NCI-H1092 treated with DMSO at 0.1 percent for 48 hours (cell line): ENCODE measurements at regions not wholly inside any gene's neighbourhood (a gene's known extent, or its start where the extent isn't known, plus 50 kb on each side); places are given as distances from the start of the nearest gene placed in this dataset.
A peak's percentile ranks its signal among the peaks of the same experiment; 100 is the strongest.

ENCODE experiments used
- DNase-seq: peaks from one replicate; lab custom pipeline; 2025; lab: John Stamatoyannopoulos, UW

DNA sequence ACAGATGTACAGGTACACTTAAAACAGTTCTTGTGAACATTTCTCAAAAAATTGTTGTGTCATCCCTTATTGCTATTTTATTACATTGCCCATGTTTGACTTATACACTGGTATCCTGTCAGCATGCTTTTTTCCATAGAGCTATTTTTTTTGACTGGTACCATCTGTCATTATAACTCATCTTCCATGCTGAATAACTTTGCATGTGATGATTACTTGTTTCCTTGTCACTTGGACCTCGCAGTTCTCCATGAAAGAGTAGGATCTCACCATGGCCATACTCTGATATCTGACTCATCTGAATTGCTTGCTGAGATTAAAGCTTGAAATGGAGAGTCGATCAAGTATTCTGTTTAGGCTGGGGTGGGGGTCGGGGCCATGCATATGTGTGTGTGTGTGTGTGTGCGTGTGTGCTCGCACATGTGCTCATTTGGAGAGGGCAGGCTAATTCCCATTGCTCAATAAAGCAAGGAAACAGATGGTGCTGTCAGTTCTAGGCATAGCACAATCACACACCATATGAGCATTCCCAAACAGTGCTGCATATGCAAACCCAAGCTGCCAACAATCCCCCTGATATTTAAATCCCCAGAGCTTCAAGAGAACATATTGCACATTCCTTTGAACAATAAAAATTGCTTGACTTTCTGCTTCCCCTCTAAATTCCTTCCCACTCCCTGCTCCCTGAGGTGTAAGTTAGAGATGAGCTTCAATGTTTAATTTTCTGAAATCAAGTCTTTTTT, 62.9 kb downstream of the NHLRC3 start:
- DNase-seq, result no peak

DNA sequence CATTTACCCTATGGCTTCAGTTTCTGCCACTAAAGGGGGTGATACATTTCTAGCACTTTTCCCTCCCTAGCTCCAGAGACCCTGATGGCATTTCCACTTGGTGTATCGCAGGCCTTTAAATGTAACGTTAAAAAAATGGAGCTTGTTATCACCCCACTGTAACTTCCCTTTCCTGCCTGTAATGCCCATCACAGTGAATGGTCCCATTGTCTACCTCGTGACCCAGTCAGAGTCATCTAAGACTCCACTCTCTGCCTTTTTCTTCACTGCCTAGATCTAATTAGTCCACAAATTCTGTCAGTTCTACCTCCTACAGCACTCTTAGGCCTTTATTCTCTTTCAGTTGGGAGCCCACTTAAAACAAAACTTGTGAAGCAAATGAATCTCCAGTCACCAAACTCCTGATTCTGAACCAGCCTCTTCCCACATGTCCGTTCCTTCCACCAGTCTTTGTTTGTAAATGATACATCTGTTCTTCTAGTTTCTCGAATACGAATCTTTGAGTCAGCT, 64.8 kb downstream of the NHLRC3 start:
- DNase-seq, result no peak

DNA sequence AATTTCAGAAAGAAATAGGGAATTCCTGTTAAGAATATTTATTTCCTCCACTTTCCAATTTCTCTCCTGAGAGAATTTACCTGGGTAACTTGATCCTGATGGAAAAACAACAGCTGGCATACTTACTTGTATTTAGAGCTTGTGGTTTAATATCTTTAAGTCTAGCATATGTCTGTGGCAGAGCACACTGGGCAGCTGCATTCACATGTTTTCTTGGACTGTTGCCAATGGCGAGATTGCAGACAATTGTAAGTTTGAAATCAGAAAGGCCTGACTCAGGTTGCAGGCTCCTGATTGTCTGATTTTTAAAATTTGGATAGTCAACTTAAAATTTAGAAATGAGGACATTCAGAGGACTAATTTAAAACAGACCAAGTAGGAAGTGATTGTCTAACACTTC, 66.9 kb downstream of the NHLRC3 start:
- DNase-seq, result peak; percentile 21

DNA sequence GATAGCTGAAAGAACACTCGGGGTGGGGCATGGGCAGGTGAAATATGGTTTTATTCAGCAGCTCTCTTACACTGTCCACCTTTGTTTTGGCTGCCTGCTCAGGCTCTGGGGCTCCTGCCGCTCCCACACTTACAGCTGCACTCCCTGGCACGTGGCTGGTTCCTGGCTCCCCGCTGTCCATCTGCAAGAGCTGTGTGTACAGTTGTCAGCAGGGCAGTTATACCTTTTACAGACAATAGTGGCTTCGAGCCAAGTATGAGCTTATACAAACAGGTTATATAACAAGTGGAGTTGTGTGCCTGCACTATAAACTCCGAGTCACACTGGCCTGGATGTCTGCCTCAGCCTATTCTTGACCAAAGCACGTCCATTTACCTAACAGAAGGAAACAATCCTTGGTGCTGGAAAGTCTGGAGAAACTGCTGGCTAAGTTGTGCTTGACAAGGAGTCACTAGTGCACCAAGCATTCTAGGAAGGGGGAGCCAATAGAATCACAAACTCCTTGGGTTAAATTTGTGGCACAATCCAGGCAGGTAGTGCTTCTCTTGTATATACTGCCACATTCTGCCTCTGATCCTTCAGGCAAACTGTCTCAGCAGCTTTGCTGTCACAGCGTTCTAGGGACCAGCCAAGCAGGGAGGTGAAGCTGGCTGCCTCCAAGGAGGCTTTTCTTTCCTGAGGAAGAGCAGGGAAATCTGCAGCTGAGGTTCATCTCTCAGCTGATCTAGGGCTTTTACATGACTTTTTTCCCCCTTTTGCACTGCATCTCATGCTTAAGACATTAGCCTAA, 68.2 kb downstream of the NHLRC3 start:
- peak; percentile 69 for DNase-seq

DNA sequence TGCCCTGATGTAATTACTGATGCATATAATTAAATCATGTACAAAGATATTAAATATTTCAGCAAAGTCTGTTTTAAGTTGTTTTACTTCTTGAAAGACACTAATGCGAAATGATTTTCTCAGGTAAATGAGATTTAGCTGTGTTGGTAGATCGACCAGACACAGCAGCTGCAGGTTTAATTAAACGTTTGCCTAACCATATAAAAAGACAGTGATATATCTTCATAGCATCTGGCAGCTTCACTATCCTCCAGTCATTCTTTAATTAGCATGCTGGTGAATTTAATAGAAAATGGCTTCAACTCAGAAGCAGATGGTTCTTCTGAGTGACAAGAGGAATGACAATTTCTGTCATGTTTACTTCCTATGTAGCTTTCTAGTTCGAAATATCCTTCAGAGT, 69.3 kb downstream of the NHLRC3 start:
- peak; percentile 54 for DNase-seq

DNA sequence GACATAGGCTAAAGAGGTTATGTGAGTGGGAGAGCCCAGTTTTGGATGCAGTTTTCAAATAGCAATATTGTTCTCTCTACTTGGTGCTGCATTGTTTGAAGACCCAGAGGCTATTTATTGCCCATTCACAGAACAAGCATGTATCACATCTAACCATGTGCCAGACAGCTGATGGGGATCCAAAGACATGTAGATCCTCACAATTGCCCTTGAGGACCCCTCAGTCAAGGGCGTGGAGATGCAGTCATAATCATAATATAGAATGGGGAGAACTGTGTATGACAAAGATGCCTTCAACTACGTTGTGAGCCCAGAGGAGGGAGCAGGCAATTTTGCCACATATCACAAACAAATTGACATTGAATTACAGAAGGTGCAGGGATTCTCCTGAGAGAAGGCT, 70.5 kb downstream of the NHLRC3 start:
- no peak for DNase-seq

DNA sequence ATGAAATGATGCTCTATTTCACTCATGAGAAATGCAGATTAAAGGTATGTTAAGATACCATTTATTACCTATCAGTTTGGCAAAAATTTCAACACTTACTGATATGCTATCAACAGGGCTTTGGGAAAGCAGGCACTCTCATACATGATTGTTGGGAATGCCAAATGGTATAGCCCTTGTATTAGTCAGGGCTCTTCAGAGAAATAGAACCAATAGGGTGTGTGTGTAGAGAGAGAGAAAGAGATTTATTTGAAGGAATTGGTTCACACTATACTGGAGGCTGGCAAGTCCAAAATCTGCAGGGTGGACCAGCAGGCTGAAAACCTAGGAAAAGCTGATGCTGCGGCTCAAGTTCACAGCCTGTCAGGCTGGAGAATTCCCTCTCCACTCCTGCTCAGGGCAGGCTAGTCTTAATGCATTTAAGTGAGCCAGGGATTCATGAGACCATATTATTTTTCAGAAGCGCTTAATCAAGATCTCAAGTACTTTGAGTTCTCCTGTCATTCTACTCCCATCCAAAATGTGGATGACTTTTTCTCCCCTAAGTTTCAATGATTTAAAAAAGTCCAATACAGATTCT, 72.4 kb downstream of the NHLRC3 start:
- no peak for DNase-seq

DNA sequence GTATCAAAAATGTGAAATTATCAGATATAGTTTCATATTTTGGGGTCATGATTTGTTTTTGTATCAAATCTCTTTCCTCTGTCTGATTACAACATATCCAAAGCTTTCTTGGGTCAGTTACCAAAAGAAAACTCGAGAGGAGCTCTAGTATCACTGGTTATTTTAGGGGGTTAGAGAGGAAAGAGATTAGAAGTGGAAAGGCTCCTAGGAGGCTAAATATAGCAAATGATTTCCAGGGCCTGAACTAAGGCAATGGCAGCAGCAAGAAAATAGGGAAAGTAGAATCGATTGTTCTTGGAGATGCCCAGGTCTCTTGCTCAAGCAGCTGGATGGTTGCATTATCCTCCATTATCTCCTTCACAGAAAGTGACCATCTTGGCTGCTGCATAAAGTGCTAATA, 72.9 kb downstream of the NHLRC3 start:
- no peak for DNase-seq

DNA sequence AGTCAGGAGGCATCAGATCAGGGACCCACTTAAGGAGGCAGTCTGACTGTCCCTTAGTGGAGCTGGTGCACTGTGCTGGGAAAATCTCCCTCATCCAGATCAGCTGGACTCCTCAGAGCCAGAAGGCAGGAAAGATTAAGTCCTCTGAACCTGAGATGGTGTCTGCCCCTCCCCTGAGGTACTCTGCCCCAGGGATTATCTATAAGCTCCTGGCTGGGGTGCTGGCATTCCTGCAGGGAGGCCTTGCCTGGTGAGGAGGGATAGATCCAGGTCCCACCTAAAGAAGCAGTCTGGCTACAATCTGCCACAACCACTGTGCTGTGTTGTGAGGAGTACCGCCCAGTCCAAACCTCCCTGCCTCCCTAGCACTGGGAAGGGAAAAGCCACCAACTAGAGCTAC, 81.2 kb downstream of the NHLRC3 start:
- no peak for DNase-seq

DNA sequence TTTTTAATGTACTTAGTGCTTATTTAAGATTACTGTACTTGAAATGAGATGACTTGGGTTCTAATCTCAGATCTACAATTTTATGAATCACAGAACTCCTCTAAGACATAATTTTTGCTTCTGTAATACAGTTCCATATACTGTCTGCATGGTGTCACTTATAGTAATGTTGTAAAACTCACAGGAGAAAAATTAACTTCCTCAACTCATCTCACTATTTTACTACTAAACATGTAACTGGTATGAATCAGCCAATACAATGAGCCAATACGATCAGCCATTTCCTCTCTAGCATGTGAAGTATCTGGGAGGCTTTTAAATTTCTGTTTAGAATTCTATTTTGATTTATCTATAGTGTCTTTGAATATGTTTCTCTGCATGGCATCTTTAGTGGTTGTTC, 85.3 kb downstream of the NHLRC3 start:
- DNase-seq, result no peak

DNA sequence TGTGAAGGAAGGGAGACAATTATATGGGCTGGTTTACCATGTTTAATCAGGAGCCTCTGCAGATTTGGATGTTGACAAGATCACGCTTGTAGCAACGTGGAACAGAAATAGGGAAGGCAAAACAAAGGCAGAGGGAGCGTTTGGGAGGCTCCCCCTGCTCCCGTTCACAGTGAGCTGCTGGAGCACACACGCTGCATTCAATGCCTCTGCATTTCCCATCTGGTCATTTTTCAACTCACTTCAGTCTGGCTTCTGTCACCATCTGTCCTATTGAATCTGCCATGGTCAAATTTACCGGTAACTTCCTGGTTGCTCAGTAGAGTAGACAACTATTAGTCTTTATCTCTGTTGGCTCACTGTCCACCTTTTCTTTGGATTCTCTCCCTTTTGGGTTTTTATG, 91.0 kb downstream of the NHLRC3 start:
- DNase-seq, result no peak

DNA sequence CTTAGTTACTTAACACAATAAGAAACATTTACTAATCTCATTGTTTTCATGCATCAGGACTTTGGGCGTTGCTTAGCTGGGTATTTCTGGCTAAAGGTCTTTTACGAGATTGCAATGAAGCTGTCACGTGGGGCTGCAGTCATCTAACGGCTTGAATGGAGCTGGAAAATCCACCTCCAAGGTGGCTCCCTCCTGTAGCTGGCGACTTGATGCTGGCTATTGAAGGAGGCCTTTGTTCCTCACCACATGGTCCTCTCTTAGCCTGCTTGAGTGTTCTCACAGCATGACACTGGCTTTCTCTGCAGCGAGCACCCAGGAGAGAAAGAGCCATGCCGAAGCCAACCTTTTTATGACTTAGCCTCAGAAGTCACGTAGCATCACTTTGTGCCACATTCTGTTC, 92.0 kb downstream of the NHLRC3 start:
- DNase-seq, result no peak

DNA sequence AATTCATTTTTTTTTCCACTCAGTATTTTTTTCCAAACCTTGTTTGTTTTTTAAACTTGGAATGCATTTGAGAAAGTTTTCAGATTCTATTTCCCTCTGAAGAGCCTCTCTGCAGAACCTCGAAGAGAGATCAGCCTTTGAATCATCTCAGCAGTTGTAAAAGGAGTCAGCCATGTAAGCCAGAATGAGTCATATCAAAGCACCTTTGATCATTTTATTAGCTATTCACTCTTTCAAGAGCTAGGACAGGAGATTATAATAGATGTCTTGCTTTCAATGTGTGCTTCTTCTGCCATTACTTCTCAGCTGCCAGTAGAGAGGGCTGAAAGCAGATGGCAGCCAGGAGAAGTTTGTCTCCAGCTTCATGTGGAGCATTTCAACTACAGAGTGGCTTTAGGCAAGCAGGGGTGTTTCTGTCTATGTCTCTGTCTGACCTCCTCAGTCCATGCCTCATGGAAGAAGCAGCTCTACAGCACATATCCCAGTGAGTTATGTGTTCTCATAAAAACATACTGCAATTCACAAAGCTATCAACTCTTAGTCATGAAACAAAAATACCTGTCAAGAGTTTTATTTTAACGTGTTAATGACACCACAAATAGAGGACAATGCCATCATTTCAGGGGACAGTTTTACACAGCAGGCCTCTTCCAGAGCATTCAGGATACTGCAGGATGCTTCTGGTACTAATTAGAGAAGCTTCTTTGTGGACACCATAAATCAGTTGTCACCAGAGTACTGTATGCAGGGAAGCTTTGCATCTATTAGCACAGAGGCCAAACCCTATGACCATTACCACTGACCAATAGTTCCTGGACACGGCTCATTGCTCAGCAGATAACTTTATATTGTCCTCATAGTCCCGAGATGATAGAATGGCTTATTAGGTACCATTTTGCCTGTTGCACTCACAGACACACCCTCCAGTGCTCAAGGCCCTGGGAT, 94.3 kb downstream of the NHLRC3 start:
- DNase-seq, result no peak

DNA sequence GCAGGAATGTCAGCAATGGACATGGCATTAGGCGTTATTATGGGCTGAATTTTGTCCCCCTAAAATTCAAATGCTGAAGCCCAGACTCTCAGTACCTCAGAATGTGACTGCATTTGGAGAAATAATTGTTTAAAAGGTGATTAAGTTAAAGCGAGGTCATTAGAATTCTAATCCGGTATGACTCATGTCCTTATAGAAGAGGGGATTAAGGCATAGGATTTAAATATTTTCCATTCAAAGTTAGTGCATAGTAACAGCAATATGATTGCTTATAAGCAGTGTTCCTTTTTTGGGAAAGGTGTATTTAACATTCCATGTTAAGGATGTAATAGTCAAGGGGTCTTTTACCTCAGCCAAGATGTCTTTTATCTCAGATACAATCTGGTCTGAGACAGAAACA, 95.5 kb downstream of the NHLRC3 start:
- DNase-seq, result no peak

DNA sequence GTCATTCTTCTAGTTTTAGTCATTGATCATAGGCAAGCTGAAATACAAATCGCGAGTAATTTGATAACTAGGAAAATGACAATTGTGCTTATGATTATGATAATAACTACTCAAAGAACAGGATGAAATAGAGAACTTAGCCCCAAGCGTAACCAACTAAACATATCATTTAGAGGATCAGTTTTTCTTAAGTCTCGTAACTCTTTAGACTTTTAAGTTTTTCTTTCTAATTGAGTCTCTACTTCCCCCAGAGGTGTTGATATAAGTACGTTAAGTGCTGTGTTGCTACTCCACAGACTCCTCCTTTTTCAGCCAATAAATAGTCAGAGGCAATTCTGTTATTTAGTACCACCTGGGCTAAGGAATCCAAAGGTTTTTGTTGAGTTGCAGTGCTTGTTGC, 96.3 kb downstream of the NHLRC3 start:
- no peak for DNase-seq

DNA sequence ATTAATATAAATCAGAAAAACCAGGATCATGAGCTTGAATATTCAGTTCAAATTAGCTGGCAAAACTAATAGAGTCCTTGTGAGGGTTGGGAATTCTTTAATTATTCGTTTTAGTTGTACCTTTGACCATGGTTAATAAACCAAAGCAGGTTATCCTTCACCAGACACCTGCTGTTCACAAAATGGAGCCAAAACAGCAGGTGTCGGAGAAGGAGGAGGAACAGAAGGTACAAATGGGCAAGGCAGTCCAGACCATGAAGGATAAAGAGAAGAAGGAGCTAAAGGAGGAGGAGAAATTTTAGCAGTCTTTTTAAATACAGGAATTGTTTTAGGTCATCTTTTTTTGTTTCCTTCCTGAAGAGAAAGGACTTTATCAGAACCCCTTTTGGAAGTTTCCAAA, 106.1 kb downstream of the NHLRC3 start:
- no peak for DNase-seq

DNA sequence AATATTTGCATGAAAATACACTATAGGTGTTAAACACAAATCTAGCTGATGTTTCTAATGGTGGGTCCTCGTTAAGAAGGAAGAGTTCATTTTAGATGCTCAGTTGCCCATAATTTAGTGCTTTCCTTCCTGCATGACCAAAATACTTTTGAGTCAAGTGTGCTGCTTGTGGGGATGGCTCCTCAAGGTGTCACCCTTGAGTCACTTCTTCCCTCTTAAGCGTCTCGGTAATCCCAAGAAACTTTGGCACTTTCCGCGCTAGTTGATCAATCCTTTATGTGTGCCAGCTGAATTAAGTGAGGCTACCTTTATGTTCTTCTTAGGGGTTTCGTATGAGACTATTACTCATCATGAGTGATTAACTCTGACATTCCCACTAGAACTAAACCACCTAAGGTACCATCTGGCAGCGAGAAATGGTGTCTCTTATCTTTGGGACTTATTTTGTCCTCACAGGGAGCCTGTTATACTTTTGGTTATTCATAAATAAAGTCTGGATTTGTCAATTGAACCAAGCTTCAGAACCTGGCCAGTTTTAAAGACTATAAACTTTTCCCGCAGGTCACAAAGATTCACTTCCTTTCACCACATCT, 106.8 kb downstream of the NHLRC3 start:
- DNase-seq, result no peak

DNA sequence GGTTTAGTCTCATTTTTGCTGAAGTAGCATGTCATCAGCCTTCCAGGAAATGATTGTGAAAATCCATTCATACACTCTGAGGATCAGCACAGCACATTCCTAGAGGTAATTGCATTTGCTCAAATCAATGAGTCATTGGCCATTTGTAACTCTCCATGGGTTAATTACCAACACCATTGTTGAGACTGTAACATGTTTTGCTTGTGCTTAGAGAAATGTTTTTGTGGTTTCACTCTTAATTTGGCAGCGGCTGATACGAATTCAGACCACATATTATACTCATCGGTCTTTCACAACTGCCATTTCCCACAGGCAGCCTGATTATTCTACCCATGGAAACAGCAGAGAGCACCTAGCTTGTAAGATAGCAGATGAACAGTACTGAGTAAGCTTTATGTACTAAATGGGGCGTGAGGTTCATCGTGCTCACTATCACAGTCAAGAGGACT, 110.3 kb downstream of the NHLRC3 start:
- no peak for DNase-seq

DNA sequence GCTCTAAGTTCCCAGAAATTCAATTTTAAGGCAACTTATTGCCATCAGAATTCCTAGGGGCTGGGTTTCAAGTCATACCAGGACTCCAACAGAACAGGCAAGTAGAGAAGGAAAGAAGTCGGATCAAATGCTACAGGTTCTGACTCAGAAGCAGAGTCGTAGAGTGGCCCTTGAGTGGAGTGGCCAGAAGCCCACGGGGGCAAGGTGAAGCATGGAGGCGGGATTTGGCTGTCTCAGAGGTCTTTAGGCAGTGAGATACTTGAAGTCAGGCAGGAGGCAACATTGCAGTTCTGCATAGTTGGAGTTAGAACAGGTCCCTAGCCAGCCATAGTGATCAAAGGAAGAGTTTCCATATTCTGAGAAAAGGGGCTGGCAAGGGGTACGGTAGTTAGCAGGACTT, 111.6 kb downstream of the NHLRC3 start:
- no peak for DNase-seq

DNA sequence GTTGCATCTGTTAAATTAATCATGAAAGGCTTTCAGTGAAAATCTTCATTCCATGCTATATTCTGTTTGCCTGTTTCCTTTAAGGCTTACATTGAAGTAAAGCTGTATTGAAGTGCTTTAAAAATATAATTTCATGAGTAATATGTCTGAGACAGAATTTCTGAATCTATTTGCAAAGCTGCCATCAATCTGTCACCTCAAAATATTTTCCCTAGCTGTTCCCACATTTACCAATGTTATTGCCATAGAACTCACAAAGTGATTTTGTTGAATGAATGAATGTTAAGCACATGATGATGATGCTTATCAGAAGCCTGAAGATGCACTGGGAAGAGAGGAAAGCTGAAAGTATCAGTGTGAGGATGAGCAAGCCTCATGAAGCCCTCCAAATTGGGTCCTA, 115.8 kb downstream of the NHLRC3 start:
- DNase-seq, result no peak

DNA sequence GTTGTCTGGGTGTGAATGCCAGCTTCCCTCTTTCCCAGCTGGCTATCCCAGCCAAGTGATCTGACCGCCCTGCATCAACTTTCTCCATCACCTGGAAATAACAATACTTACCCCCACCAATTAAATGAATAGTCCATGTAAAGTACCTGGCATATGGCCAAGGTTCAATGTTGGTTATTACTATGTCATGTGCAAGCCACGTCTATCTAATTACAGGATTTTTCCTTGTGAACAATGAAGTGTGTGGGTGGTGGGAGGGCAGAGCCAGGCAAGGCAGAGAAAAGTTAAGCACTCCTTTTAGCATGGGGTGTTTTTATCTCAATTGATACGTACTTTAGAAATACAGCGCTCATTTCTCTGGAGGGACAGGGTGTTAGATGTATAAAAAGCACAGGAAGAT, 121.1 kb downstream of the NHLRC3 start:
- peak; percentile 54 for DNase-seq
